Gastrocnemius medialis (tissue), 4 donors: ENCODE measurements at regions not wholly inside any gene's neighbourhood (a gene's known extent, or its start where the extent isn't known, plus 50 kb on each side); places are given as distances from the start of the nearest gene placed in this dataset.

Experiments
- ATAC-seq, 2 donors: fragments of 150-250 bp; one replicate each; pipeline ENCODE4 v1.9.1; 2016
- DNase-seq, 2 donors: peaks; one replicate each; pipeline ENCODE4 v3.0.0-alpha.2; 2019
- H3K27ac ChIP-seq, 4 donors: fragments of 200-600 bp; sonication (generic); 1 replicate in 1 of 4; 2 replicates in 3 of 4; pipeline ENCODE4 v1.5.1; 2016 to 2018; ENCODE audit warnings: mild to moderate bottlenecking in 2 of 4, moderate library complexity in 1 of 4
- H3K27me3 ChIP-seq, 3 donors: fragments of 200-600 bp; sonication (generic) in 2 of 3; 1 replicate in 1 of 3; 2 replicates in 2 of 3; pipeline versions ENCODE4 v1.5.1 to v1.6.0; 2016 to 2019; ENCODE audit warnings: mild to moderate bottlenecking in 1 of 3, moderate library complexity in 1 of 3
- H3K36me3 ChIP-seq, 2 donors: fragments of 200-600 bp; sonication (generic) in 1 of 2; one replicate each; pipeline ENCODE4 v1.5.1; 2017 to 2018
- H3K4me1 ChIP-seq, 2 donors: fragments of 200-600 bp; sonication (generic) in 1 of 2; one replicate each; pipeline ENCODE4 v1.5.1; 2016 to 2017; ENCODE audit warnings: mild to moderate bottlenecking in 2 of 2
- H3K4me3 ChIP-seq, 4 donors: fragments of 200-600 bp; sonication (generic) in 3 of 4; 1 replicate in 1 of 4; 2 replicates in 3 of 4; pipeline ENCODE4 v1.5.1; 2016 to 2019; ENCODE audit warnings: mild to moderate bottlenecking in 2 of 4
- H3K9me3 ChIP-seq, 3 donors: fragments of 200-600 bp; sonication (generic) in 2 of 3; 1 replicate in 1 of 3; 2 replicates in 2 of 3; pipeline ENCODE4 v1.5.1; 2016 to 2019
- CTCF ChIP-seq, 5 experiments: fragments of 450-650 bp in 3 of 5; fragments of 200-600 bp in 2 of 5; sonication (generic) in 2 of 5; IDR thresholded peaks in 4 of 5; conservative IDR thresholded peaks in 1 of 5; 1 replicate in 4 of 5; 2 replicates in 1 of 5; pipeline ENCODE4 v1.5.1; 2016 to 2019; ENCODE audit warnings: antibody characterized with exemption in 5 of 5, mild to moderate bottlenecking in 3 of 5, moderate library complexity in 3 of 5
- POLR2A ChIP-seq, 2 donors: fragments of 450-650 bp; IDR thresholded peaks; one replicate each; pipeline ENCODE4 v1.6.1; 2017; ENCODE audit warnings: antibody characterized with exemption in 2 of 2, mild to moderate bottlenecking in 2 of 2, moderate library complexity in 2 of 2
- in situ Hi-C, 4 donors: fragments of 200-750 bp; cut with MboI; loops; one replicate each; pipeline versions ENCODE4 v1.15.0 to v1.8.0; 2017; ENCODE audit warnings: low sequenced_read_pairs in 4 of 4
- intact Hi-C: fragments of 100-400 bp; cut with DNase I; formaldehyde crosslinking; loops from one replicate; pipeline ENCODE4 v1.15.1; 2023; ENCODE audit warnings: low total_unique reads

- ATAC-seq, result no peak
- Histone ChIP-seq H3K36me3 (no peaks in the 10 kb centered on the region), H3K4me1 (no peaks in the 10 kb centered on the region), H3K27me3 (no peaks in the 10 kb centered on the region), H3K9me3 (peaks cover 0 to 14% (median 0%) of the 10 kb centered on the region in 3 donors), H3K4me3 (no peak overlapping the region), H3K27ac (no peak overlapping the region)
- no peak for TF ChIP-seq CTCF (IDR thresholded peaks at IDR 0.05 in 4 of 5, conservative IDR thresholded peaks at IDR 0.05 in 1 of 5)
- no peak for DNase-seq
- in situ Hi-C loops, result no loop called here
- intact Hi-C loops, result no loop called here
Observed at GRCh38 chr3:127112796-127113570, 79.9 kb upstream of the PRR23E start.

GRCh38 chr3:127113571-127113891, 79.4 kb upstream of the PRR23E start:
- TF ChIP-seq CTCF (IDR thresholded peaks at IDR 0.05 in 4 of 5, conservative IDR thresholded peaks at IDR 0.05 in 1 of 5), result no peak
- no peak for TF ChIP-seq POLR2A (IDR thresholded peaks at IDR 0.05)
- H3K27ac ChIP-seq, result no peak overlapping the region

GRCh38 chr3:127114337-127115070, 78.4 kb upstream of the PRR23E start:
- TF ChIP-seq CTCF (IDR thresholded peaks at IDR 0.05 in 4 of 5, conservative IDR thresholded peaks at IDR 0.05 in 1 of 5), result no peak
- no peak for TF ChIP-seq POLR2A (IDR thresholded peaks at IDR 0.05)
- no peak for DNase-seq
- Histone ChIP-seq H3K4me1 (peaks cover 0 to 5% of the 10 kb centered on the region in 2 donors), H3K27me3 (no peaks in the 10 kb centered on the region), H3K36me3 (no peaks in the 10 kb centered on the region), H3K9me3 (peaks cover 0 to 14% (median 0%) of the 10 kb centered on the region in 3 donors), H3K27ac (no peak overlapping the region), H3K4me3 (no peak overlapping the region)
- intact Hi-C loops, result no loop called here
- ATAC-seq, result no peak
- in situ Hi-C loops, result no loop called here

More at GRCh38 chr3:127113571-127113891, 79.4 kb upstream of the PRR23E start:
- Histone ChIP-seq H3K36me3 (no peaks in the 10 kb centered on the region), H3K4me3 (no peak overlapping the region), H3K27me3 (no peaks in the 10 kb centered on the region), H3K9me3 (peaks cover 0 to 14% (median 0%) of the 10 kb centered on the region in 3 donors), H3K4me1 (peaks cover 0 to under 1% of the 10 kb centered on the region in 2 donors)
- DNase-seq (no peak), ATAC-seq (no peak)
- in situ Hi-C loops (no loop called here), intact Hi-C loops (no loop called here)

- Histone ChIP-seq H3K4me1 (peaks cover 0 to 5% of the 10 kb centered on the region in 2 donors), H3K36me3 (no peaks in the 10 kb centered on the region), H3K9me3 (peaks cover 0 to 14% (median 0%) of the 10 kb centered on the region in 3 donors), H3K4me3 (no peak overlapping the region), H3K27ac (no peak overlapping the region), H3K27me3 (no peaks in the 10 kb centered on the region)
- in situ Hi-C loops (no loop called here), intact Hi-C loops (no loop called here)
- ATAC-seq, result no peak
- no peak for DNase-seq
- TF ChIP-seq CTCF (IDR thresholded peaks at IDR 0.05 in 4 of 5, conservative IDR thresholded peaks at IDR 0.05 in 1 of 5), result no peak
- TF ChIP-seq POLR2A (IDR thresholded peaks at IDR 0.05), result no peak
Observed at GRCh38 chr3:127115691-127116351, 77.1 kb upstream of the PRR23E start.
